GM12873 (cell line): ENCODE measurements at regions not wholly inside any gene's neighbourhood (a gene's known extent, or its start where the extent isn't known, plus 50 kb on each side); places are given as distances from the start of the nearest gene placed in this dataset.

Experiments
- CTCF ChIP-seq: IDR thresholded peaks from 2 replicates; pipeline ENCODE4 v1.5.1; 2012; ENCODE audit warnings: low read depth, mild to moderate bottlenecking, moderate library complexity, low read length, control low read depth; ENCODE audit not compliant: insufficient read depth; ENCODE audit errors: missing control alignments

GRCh38 chr20:12717061-12717460 is 291.7 kb upstream of the SPTLC3 start:
- no peak for TF ChIP-seq CTCF

- no peak for TF ChIP-seq CTCF
Observed at GRCh38 chr20:12718619-12719018, 290.2 kb upstream of the SPTLC3 start.

- no peak for TF ChIP-seq CTCF
Observed at GRCh38 chr20:12721636-12722035, 287.1 kb upstream of the SPTLC3 start.

- no peak for TF ChIP-seq CTCF
Observed at GRCh38 chr20:12722091-12722490, 286.7 kb upstream of the SPTLC3 start.

GRCh38 chr20:12723811-12724210 is 285.0 kb upstream of the SPTLC3 start:
- no peak for TF ChIP-seq CTCF

GRCh38 chr20:12728782-12729181 is 280.0 kb upstream of the SPTLC3 start:
- no peak for TF ChIP-seq CTCF

GRCh38 chr20:12729326-12729725 is 279.4 kb upstream of the SPTLC3 start:
- TF ChIP-seq CTCF, result no peak
